Fibroblast of villous mesenchyme (primary cell): ENCODE measurements at regions not wholly inside any gene's neighbourhood (a gene's known extent, or its start where the extent isn't known, plus 50 kb on each side); places are given as distances from the start of the nearest gene placed in this dataset.
A peak's percentile ranks its signal among the peaks of the same experiment; 100 is the strongest.

Source experiments
- DNase-seq: peaks from one replicate; pipeline ENCODE4 v3.0.0-alpha.2; 2010; ENCODE audit warnings: low read depth
- H3K4me3 ChIP-seq: 2 replicates; pipeline ENCODE4 v1.5.1; 2011; ENCODE audit warnings: low read depth, mild to moderate bottlenecking, low read length
- TF ChIP-seq, protein P1 (sequence below): IDR thresholded peaks from 2 replicates; pipeline ENCODE4 v1.5.1; 2012; ENCODE audit warnings: low read depth, mild to moderate bottlenecking, low read length; ENCODE audit not compliant: insufficient read depth

DNA sequence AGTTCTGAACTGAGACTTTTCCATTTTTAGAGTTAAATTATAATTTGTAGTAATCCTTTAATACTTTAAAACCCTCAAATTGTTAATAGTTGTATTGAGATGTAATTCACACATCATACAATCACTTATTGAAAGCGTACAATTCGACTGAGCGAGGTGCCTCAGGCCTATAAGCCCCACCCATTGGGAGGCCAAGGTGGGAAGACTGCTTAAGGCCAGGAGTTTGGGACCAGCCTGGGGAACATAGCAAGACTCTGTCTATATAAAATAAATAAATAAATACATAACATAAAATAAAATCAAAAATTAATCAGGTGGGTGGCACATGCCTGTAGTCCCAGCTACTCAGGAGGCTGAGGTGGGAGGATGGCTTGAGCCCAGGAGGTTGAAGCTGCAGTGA lies 70.3 kb downstream of the RWDD4 start:
- no peak for DNase-seq
- H3K4me3 ChIP-seq: no peak overlapping the region
- TF ChIP-seq, protein P1, sequence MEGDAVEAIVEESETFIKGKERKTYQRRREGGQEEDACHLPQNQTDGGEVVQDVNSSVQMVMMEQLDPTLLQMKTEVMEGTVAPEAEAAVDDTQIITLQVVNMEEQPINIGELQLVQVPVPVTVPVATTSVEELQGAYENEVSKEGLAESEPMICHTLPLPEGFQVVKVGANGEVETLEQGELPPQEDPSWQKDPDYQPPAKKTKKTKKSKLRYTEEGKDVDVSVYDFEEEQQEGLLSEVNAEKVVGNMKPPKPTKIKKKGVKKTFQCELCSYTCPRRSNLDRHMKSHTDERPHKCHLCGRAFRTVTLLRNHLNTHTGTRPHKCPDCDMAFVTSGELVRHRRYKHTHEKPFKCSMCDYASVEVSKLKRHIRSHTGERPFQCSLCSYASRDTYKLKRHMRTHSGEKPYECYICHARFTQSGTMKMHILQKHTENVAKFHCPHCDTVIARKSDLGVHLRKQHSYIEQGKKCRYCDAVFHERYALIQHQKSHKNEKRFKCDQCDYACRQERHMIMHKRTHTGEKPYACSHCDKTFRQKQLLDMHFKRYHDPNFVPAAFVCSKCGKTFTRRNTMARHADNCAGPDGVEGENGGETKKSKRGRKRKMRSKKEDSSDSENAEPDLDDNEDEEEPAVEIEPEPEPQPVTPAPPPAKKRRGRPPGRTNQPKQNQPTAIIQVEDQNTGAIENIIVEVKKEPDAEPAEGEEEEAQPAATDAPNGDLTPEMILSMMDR: no peak

DNA sequence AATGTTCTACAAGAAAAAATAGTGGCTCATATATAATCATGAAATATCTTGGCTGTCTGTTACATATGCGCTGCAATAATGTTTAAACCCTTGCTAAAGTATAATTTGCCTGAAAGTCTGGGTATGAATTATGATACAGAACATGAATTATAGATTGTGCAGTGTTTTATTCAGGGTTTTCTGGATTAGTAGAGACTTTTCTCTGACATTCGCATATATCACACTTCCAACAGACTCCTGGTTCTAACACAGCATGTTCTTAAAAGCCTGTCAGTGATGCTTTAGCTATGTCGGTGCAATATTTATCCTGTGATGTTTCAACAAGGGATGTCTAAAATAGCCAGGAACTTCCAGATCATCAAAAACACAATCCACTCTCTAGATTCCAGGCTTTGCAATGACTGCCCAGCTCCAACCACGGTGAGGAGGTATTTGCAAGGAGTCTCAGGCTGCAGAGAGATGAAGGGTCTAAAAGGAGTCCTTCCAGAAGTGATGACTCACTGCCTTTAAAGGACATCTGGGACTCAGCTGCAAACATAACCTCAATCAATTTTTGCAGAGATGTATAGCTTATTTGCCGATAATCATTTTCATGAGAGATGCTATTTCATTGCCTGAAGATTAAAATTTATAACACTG lies 69.4 kb downstream of the RWDD4 start:
- TF ChIP-seq, protein P1: no peak
- H3K4me3 ChIP-seq: no peak overlapping the region
- DNase-seq: peak; percentile 24
